ENCODE measurements at regions not wholly inside any gene's neighbourhood (a gene's known extent, or its start where the extent isn't known, plus 50 kb on each side); places are given as distances from the start of the nearest gene placed in this dataset.

DNA sequence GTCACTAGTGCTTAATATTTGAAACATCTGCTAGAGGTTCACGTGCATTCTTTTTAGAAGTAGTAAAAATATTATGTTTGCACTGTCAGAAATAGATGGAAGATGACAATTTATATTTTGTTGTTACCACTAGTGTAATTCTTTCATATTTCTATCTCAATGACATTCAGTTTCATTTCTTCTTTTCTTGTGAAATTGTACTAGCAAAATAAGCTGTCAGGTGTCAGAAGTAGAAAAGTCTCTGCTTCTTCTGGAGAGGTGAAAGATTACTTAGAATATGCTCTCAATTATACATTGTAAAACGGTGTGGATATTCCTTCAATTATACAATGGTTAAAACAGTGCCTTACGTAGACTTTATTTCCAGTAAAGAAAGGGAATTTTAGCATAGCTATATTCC is 395.4 kb downstream of the CSNK1G3 start:
- no peak for DNase-seq

GRCh38 chr5:123906698-123907295 is 394.8 kb downstream of the CSNK1G3 start:
- no peak for DNase-seq

GRCh38 chr5:123885081-123885480 is 373.1 kb downstream of the CSNK1G3 start:
- no peak for DNase-seq

- no peak for DNase-seq
Measured at GRCh38 chr5:123882965-123883345, 371.0 kb downstream of the CSNK1G3 start.

- no peak for DNase-seq
Measured at GRCh38 chr5:123882319-123882964, 370.5 kb downstream of the CSNK1G3 start.

DNA sequence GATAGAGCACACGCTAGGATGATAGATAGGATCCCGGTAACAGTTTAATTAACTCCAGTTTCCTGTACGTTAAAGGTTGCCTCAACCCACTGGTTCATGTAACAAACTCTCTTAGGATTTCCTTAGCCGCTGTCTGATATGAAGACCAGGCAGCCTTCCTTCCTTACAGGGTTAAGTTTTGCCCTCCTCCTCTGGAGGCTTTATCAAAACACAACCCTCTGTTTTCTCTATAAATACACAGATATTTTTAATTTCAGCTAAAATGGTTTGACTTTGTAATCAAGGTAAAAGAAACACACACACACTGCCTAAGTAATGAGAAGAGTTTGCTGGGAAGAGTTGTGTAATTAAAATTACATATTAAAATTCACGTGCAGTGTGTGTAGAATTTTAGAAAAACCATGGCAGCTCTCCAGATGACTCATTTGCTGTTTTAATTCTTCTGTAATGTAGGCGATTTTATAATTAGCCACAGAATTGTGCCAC is 369.8 kb downstream of the CSNK1G3 start:
- no peak for DNase-seq

- no peak for DNase-seq
Measured at GRCh38 chr5:123880875-123881274, 368.9 kb downstream of the CSNK1G3 start.

DNA sequence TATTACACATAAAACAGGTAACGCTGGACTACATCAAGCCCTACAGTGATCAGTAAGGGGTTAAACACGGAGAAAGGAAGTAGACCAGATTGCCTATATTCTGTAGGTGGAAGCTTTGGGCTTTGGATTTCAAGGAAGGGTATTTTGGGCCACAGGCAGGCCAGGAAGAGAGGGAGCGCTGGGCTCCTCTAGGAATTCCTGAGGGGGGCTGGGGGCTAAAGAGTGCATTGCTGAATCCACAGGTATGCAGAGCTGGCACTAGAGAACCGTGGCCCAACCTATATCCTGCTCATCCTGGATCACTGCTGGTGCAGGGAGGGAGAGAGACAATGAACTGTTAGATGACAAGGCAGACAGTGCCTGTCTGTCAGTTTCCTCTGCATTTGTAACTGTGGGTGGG is 367.1 kb downstream of the CSNK1G3 start:
- DNase-seq: no peak

DNA sequence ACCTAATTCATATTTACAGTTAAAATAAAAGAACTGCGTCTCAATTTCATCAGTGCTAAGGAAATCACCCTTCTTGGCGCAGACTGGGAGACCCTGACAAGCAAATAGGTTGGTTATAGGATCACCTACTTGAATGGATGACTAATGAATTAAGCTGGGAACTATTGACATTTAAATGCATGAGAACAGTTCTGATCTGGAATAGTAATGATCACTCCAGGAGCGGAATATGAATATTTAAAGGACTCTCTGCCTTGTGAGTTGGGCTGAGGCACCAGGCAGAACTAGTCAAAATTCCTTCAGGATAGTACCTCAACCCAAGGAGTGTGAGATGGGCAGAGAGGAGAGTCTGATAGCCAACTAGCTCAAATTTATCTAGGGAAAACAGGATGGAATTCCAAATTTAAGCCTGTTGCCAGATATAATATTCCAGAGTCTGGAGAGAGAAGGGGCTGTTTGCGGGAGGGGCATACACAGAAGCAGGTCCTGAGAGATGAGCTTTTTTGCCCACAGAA is 364.4 kb downstream of the CSNK1G3 start:
- no peak for DNase-seq

GRCh38 chr5:123875561-123876275 is 363.7 kb downstream of the CSNK1G3 start:
- peak; percentile 40 for DNase-seq

GRCh38 chr5:123874600-123875201 is 362.7 kb downstream of the CSNK1G3 start:
- DNase-seq: peak; percentile 44

DNA sequence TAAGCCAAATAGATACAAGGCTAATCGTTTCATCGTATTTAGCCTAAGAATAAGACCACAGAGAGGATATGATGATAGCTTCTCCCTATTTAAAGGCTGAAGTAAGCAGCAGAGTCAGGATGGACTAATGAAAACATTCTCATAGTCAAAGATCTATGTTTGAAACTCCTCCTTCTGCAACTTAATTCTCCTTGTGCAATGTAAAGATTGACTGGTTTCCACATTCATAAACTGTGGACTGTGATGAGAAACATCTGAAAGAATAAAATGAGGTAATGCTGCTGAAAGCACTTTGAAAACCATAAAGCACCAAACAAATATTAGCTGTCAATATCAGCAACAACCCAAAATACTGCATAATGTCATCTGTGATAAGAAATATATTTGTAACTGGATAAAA is 361.9 kb downstream of the CSNK1G3 start:
- DNase-seq: no peak

- DNase-seq: no peak
Measured at GRCh38 chr5:123871373-123871772, 359.4 kb downstream of the CSNK1G3 start.

- no peak for DNase-seq
Measured at GRCh38 chr5:123868881-123869280, 356.9 kb downstream of the CSNK1G3 start.

GRCh38 chr5:123868267-123868666 is 356.3 kb downstream of the CSNK1G3 start:
- no peak for DNase-seq

GRCh38 chr5:123865641-123866040 is 353.7 kb downstream of the CSNK1G3 start:
- no peak for DNase-seq

GRCh38 chr5:123864578-123864977 is 352.6 kb downstream of the CSNK1G3 start:
- no peak for DNase-seq

DNA sequence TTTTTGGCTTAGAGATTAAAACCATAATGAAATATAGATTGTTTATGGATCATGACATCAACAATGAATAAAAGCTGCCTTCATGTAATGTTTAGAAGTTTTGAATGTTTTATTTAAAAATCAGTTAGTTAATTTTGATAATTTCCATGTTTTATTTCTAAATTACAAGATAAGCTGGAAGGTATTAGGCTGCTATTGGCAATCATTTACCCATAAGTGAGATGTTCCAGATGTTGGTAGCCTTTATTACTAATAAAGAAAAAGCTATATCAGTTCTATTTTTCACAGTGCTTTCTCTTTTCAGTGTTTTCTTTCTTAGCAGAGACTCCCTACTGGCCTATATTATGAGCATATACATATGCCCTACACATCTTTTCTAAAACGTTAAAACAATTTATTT is 347.0 kb downstream of the CSNK1G3 start:
- DNase-seq: no peak

DNA sequence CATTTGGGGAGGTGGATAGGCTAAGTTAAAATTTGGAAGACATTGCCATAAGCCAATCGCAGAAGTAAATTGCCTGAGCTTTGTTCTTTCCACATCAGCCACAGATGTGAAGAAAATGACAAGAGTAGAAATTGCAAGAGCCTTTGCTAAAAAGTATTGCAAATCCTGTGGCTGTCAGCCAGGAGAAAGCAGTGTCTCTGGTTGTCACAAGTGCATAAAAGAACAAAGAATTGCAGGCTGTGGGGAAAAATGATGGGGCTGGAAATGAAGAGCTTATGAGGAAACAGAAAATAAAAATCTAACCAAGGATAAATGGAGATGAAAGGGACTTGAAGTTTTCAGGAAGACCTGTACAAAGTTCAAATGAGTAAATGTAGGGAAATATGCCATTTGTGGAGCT is 344.8 kb downstream of the CSNK1G3 start:
- DNase-seq: no peak

DNA sequence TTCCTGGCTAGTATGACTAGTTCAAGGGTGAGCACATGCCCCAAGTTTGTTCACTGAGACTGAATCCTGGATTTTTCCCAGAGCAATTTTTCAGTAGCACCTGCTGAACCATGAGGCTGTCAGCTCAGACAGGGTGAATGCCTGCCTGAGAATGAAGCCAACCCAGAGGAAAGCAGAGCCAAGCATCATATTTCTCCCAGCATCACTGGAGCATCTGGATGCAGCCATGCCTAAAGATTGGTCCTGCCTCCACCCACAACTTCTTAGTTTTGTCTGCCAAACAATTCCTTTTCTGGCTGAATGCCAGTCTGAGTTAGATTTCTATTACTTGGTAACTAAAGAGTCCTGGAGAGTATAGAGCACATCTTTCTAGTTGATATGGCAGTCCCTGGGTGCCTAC is 343.6 kb downstream of the CSNK1G3 start:
- DNase-seq: peak; percentile 46

DNA sequence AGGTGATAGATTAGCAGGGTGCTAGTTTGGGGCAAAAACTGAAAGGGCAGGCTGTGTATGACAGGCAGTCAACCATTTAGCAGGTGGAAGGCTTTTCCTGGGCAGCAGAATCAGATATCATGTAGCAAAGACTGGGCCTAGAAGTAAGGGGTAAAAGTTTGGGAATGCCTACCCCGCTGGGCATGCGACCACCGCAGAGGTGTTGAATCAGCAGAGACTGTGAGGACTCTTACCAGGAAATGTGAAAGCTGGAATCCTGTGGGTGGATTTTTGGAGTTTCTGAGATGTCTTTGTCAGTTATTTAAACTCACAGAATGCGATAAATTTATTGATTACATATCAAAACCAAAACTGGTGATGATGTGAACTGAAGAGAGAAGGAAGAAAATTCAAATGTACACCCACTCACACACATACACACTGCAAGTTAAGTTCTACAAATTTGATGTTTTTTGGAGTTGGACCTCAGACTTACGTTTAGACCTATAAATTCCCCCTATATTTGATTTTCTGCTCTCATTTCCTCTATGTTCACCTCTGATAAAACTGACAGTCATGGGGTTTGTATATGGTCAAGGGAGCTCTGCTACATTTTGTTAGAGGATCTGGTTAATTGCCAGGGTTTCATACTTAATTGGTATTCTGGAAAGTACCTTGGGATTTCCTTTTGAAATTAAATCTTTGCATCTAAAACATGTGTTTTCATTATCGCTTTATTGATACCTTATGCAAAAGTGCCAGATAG is 333.6 kb downstream of the CSNK1G3 start:
- DNase-seq: no peak

GRCh38 chr5:123844873-123845272 is 332.9 kb downstream of the CSNK1G3 start:
- DNase-seq: no peak

DNA sequence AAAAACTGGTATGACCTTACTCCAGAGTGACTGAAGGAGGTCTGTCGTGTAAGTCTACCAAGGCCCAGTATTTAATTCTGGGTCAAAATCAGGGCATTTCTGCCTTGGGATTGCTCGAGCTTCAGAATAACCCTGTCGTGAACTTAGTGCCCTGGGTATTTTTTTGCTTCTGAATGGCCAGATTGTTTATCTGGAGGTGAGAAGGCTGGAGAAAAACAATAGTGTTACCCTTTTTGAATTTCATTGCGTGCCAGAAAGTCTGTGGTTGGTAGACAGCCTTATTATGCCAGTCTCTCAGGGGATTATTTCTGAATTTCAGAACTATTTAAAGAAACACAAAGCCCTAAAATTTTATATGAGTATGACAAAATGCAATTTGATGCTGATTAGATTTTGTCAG is 323.4 kb downstream of the CSNK1G3 start:
- DNase-seq: no peak

Data from NCI-H345 (cell line).